AG08395 (cell line): ENCODE measurements at regions not wholly inside any gene's neighbourhood (a gene's known extent, or its start where the extent isn't known, plus 50 kb on each side); places are given as distances from the start of the nearest gene placed in this dataset.

ENCODE experiments used
- DNase-seq: peaks from one replicate; pipeline ENCODE4 v3.0.0; 2012; ENCODE audit warnings: mixed read lengths, low spot score

GRCh38 chr10:131445623-131446022, 134.1 kb upstream of the TCERG1L start:
- no peak for DNase-seq

DNA sequence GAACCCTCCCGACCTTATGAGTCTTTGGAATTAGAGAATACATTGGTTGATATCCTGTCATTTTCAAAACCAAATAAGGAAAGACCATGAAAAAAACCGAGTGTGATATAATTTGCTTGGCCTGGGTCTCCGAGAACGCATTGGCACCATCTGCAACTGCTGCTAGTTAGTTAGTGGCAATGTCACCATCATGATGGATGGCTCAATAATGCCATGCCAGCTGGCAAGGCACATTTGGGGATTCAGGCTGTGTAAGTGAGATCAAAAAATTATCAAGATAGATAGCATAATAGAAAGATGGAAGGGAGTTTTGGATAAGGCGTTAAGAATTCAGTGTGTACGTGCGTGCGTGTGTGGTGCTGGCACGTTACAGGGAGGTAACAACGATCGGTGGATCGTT, 134.7 kb upstream of the TCERG1L start:
- DNase-seq: no peak

DNA sequence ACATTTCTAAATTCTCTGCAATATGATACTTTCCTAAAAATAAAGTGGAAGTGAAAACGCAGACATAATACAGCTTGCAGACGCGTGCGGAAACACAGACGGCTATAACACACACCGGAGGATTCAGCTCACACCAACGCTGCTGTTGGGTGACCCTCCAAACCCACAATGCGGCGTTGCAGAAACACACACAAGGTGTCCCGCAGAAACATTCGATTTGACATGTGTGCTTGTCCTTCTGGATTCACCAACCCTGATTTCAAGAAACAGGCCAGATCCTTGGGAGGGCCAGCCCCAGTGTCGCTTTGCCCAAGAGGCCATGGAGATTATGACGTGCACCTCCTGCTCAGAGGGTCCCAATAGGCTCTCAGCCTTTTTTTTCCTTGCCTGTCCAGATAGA, 136.7 kb upstream of the TCERG1L start:
- DNase-seq: no peak

DNA sequence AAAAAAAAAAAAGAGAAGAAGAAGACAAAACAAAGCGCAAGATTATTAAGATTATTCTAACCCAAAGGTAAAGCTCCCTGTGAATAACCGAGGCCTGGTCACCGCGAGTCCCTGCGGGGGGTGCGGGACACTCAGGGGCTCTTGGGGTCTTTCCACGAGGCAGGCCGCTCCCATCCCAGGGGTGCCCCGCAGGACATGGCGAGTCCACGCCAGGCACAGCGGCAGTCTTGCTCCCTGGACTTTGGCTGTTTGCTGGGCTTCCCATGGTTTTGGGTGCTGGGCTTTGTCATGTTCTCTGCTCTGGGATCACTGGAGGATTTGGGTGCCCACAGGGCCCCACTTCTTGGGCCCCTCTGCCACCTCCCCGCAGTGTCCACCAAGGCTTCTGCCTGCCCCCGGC, 137.4 kb upstream of the TCERG1L start:
- no peak for DNase-seq

- no peak for DNase-seq
Measured at GRCh38 chr10:131450216-131450765, 138.8 kb upstream of the TCERG1L start.

- DNase-seq: no peak
Measured at GRCh38 chr10:131451407-131452015, 140.0 kb upstream of the TCERG1L start.

DNA sequence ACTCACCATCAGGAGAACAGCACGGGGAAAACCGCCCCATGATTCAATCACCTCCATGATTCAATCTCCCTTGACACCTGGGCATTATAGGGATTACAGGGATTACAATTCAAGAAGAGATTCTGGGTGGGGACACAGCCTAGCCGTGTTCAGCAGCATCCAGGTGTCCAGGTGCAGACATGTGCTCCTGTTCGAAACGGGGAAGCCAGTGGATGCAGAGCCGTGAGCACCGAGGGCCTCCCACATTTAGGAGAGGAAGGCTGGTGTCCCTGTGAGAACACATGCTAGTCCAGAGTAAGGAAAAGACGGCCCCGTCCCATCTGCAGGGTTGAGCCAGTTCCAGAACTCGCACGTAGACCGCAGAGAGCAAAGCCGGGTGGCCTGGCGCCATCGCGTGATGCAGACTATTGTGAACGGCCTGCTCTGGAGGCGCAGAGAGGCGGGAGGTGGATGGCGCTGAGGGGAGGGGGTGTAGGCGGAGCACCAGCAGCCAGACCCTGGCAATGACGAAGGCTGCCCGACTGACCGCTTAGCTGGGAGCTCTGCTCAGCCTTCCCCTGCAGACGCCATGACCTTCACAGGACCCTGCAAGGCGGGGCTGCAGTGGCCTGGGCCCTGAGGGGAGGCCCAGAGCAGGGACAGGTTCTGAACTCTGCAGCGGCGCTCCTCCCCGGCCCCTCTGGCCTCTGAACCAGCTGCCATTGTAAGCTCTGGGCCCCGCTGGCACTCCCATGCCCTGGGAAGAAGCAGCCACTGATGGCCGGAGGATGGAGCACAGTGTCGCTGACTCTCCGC, 141.6 kb upstream of the TCERG1L start:
- no peak for DNase-seq

- no peak for DNase-seq
Measured at GRCh38 chr10:131453721-131454634, 142.5 kb upstream of the TCERG1L start.

- no peak for DNase-seq
Measured at GRCh38 chr10:131456411-131456810, 144.9 kb upstream of the TCERG1L start.

GRCh38 chr10:131461093-131461492, 149.6 kb upstream of the TCERG1L start:
- no peak for DNase-seq

- no peak for DNase-seq
Measured at GRCh38 chr10:131464789-131465188, 153.3 kb upstream of the TCERG1L start.

DNA sequence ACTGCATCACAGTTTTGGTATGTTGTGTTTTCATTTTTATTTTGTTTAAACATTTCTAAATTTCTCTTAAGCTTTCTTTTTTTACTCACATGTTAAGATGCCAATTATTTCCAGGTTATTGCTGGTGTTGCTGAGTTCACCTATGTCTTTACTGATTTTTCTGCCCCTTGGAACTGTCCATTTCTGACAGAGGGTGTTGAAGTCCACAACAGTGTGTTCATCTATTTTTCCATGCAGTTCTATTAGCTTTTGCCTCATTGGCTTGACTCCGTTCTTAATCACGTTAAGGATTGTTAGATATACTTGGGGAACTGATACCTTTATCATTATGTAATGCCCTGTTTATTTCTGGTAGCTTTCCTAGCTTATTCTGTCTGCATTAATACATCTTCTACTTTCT, 158.0 kb upstream of the TCERG1L start:
- no peak for DNase-seq

GRCh38 chr10:131473645-131474044, 162.1 kb upstream of the TCERG1L start:
- no peak for DNase-seq

- no peak for DNase-seq
Measured at GRCh38 chr10:131474416-131474815, 162.9 kb upstream of the TCERG1L start.

- no peak for DNase-seq
Measured at GRCh38 chr10:131475043-131475442, 163.5 kb upstream of the TCERG1L start.

DNA sequence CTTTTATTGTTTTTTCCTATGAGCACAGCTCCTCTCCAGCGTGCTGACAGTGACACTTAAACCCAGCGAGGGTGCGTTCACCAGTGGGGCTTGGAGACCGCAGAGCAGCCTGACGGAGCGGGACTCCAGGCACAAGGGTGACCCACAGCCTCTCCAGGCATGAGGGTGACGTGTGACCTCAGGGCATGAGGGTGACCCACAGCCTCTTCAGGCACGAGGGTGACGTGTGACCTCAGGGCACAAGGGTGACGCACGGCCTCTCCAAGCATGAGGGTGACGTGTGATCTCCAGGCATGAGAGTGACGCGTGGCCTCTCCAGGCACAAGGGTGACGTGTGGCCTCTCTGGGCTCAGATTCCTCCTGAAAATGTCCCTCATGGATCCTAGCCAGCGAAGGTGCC, 164.3 kb upstream of the TCERG1L start:
- DNase-seq: no peak

DNA sequence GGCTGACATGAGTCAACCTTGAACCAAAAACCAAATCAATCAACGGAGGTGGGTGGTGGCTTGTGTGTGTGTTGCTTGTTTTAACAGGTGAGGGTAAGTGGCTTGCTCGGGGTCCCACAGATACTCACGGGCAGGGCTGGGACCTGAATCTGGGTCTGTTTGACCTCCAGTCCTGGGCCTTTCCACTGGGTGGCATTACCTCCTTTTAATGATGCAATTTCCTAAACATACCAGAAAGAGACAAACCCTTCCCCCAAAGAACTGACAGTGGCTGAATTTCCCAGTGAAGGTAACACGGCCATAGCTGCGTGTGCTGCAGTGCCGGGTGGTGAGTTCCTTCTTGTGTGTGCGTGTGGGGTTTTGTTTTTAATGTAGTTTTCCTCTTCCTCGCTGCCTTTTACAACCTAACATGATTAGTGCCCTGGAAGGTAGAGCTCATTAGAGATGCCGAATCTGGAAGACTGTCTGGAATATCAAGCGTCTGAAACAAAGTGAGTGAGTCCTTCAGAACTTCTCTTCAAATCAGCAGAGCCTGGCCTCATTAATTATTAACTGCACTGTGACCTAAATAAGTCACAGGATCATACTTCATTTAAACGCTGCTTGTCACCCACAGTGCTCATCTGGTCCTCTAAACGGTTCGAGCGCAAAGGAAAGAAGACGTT, 166.1 kb upstream of the TCERG1L start:
- DNase-seq: no peak

GRCh38 chr10:131478377-131478989, 167.0 kb upstream of the TCERG1L start:
- no peak for DNase-seq

- DNase-seq: no peak
Measured at GRCh38 chr10:131480066-131480465, 168.5 kb upstream of the TCERG1L start.

DNA sequence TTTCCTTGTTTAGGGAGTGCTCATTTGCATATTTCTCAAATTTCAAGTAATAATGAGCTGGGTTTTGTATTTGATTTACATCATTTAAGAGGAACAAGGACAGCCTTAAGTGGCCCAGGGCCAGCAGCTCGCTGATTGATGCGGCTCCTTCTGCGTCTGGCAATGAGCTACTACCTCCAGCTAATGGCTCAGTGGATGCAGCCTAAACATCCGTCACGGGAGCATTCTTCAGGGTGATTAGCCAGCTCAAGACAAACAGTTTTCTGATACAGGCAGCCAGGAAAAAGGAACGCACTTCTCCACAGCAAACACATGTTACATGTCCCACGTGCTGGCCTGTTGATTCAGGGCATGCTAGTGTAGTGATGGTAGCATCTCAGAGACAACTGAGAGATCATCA, 169.3 kb upstream of the TCERG1L start:
- DNase-seq: no peak

GRCh38 chr10:131485732-131486131, 174.2 kb upstream of the TCERG1L start:
- DNase-seq: no peak
